NB4 (cell line): ENCODE measurements at regions not wholly inside any gene's neighbourhood (a gene's known extent, or its start where the extent isn't known, plus 50 kb on each side); places are given as distances from the start of the nearest gene placed in this dataset.
"Not testable (repeated sequence)": the region's sequence is repeated elsewhere in the genome, so short reads cannot be mapped to it uniquely, and the experiment has no call there.

ENCODE experiments used
- MYC ChIP-seq: IDR thresholded peaks from 2 replicates; pipeline ENCODE4 v1.6.1; 2011; ENCODE audit warnings: low read depth, low read length
- POLR2A ChIP-seq: IDR thresholded peaks from 2 replicates; pipeline ENCODE4 v1.6.1; 2011; ENCODE audit warnings: mild to moderate bottlenecking; ENCODE audit not compliant: insufficient read length; ENCODE audit errors: extremely low read depth
- TF ChIP-seq, protein P1 (sequence below): IDR thresholded peaks from one replicate; pipeline ENCODE4 v1.5.1; 2012; ENCODE audit warnings: low read depth, low read length
- TF ChIP-seq, protein P2 (sequence below): IDR thresholded peaks from 2 replicates; pipeline ENCODE4 v1.6.1; 2011; ENCODE audit warnings: low read depth, low read length

DNA sequence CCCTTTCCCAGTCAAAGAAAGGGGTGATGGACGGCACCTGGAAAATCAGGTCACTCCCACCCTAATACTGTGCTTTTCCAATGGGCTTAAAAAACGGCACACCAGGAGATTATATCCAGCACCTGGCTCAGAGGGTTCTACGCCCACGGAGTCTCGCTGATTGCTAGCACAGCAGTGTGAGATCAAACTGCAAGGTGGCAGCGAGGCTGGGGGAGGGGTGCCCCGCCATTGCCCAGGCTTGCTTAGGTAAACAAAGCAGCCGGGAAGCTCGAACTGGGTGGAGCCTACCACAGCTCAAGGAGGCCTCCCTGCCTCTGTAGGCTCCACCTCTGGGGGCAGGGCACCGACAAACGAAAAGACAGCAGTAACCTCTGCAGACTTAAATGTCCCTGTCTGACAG lies 164.4 kb upstream of the SOX6 start:
- TF ChIP-seq, protein P1, sequence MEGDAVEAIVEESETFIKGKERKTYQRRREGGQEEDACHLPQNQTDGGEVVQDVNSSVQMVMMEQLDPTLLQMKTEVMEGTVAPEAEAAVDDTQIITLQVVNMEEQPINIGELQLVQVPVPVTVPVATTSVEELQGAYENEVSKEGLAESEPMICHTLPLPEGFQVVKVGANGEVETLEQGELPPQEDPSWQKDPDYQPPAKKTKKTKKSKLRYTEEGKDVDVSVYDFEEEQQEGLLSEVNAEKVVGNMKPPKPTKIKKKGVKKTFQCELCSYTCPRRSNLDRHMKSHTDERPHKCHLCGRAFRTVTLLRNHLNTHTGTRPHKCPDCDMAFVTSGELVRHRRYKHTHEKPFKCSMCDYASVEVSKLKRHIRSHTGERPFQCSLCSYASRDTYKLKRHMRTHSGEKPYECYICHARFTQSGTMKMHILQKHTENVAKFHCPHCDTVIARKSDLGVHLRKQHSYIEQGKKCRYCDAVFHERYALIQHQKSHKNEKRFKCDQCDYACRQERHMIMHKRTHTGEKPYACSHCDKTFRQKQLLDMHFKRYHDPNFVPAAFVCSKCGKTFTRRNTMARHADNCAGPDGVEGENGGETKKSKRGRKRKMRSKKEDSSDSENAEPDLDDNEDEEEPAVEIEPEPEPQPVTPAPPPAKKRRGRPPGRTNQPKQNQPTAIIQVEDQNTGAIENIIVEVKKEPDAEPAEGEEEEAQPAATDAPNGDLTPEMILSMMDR: not testable (repeated sequence)
- TF ChIP-seq POLR2A, MYC: not testable (repeated sequence)
- TF ChIP-seq, protein P2, sequence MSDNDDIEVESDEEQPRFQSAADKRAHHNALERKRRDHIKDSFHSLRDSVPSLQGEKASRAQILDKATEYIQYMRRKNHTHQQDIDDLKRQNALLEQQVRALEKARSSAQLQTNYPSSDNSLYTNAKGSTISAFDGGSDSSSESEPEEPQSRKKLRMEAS: not testable (repeated sequence)
